Hematopoietic multipotent progenitor cell treated with erythropoietin and hydrocortisone succinate and interleukin-3 and kit ligand, for 8 days (in vitro differentiated cells): ENCODE measurements at regions not wholly inside any gene's neighbourhood (a gene's known extent, or its start where the extent isn't known, plus 50 kb on each side); places are given as distances from the start of the nearest gene placed in this dataset.

Experiments
- DNase-seq: peaks from one replicate; pipeline ENCODE4 v3.0.0-alpha.2; 2015

GRCh38 chr14:62101189-62101588 is 339.0 kb downstream of the SNAPC1 start:
- DNase-seq: no peak

DNA sequence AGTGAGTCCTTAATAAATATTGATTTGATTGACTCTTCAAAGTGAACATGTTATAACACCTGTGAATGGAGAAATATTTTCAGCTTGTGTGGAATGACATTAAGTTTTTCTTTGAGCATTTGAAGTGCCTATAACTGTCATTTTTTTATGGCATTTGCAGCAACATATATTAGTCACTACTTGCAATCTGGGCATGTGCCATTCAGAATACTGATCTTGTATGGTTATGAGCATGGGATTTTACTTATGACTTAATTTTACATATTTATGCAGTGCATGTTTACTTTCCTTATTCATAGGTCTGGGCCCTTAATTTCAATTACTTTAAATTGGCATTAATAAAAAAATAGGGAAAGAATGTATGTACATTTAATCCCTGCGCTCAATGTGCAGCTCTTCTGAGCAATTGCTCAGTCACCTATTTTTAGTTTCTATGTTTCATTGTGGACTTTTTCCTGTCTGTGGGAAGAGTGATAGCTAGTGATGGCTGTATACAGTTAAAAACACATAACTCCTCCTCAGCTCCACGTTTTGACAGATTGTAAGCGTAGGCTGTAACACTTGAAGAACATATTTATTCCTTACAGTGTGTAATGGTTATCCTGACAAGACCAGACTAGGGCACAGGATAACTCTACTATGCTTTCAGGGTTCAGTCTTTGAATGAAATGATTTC is 339.6 kb downstream of the SNAPC1 start:
- DNase-seq: no peak

GRCh38 chr14:62102349-62102725 is 340.1 kb downstream of the SNAPC1 start:
- DNase-seq: no peak

DNA sequence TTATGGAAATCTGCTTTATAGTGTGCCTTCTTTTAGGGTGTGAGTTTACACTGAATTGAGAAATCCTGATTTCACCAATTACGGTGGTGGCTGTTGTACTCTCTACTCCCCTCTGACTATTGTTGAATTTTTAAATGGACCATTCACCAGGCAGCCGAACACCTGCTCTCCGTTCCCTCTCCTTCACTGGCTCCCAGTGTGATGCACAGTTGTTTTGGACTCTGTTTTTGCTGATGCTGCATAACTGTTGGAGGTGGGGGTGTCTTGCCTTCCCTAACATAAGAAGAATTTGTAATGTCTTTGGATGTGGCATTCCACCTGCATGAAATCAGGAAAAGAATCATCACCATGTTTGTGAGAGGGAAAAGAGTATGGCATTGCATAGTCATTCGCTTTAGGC is 341.2 kb downstream of the SNAPC1 start:
- DNase-seq: no peak

DNA sequence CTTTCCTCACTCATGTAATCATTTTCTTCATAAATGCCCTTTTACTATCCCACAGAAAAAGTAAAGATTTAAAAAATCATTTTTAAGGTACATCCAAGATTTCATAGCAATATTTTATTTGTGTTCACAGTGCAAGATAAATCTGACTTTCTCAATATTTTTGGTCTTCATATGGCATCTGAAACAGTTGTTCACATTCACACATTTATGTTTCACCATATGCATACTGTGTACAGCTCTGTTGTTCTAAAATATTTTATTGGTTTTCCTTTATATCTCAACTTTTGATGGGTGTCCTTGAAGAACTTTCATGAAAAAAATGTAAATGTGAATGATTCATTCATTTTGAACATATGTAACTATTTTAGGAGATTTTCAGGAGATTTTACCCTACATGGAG is 348.7 kb downstream of the SNAPC1 start:
- no peak for DNase-seq

DNA sequence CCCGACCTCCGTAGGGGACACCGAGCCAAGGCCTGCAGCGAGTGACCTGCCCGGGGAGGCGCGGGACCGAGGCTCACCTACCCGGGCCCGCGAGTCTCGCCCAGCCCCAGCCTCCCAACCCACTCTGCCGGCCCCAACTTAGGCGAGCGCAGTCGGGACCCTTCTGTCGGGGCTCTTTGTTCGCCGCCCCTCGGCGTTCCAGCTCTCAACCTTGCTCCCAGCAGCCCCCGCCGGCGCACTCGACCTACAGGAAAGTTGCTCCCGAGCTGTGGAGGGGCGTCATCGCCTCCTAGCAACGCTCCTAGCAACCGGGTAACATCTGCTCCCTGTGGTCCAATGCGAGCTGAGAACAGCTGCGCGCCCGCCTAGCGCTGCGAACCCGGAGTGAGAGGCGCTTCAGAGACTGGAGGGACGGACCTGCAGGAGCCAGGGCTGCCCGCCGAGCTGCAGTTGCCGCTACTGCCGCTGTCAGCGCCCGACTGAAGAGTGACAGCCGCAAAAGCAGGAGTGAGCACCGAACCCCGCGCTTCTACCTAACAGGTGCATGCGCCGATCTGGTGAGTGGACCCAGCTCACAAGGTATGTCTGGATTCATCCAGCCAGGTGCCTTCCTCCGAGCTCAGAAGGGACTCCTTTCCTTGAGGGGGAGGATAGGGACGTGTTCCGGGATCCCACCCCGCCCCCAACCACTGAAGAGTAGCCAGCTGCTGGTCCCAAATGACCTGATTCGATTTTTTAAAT is 355.0 kb downstream of the SNAPC1 start:
- DNase-seq: peak; percentile 10

GRCh38 chr14:62117751-62118105 is 355.5 kb downstream of the SNAPC1 start:
- DNase-seq: no peak

DNA sequence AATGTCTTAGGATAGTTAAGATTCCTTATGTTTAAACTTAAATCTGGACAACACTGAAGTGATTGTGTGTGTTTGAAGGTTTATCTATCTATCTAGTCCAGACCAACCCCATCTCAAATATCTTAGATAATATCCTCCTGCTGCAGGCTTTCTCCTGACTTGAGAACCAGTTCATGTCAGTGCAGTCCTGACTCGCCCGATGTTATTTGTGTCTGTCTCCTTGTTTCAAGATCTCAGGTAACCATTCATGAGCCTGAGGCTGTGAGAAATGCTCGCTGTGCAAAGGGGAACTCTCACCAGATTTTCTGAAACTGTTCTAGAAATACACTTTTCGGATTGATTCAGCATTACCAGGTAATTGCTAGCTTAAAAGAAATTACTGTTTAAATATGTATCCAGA is 356.2 kb downstream of the SNAPC1 start:
- DNase-seq: no peak

- DNase-seq: no peak
Measured at GRCh38 chr14:62118871-62119270, 356.7 kb downstream of the SNAPC1 start.

DNA sequence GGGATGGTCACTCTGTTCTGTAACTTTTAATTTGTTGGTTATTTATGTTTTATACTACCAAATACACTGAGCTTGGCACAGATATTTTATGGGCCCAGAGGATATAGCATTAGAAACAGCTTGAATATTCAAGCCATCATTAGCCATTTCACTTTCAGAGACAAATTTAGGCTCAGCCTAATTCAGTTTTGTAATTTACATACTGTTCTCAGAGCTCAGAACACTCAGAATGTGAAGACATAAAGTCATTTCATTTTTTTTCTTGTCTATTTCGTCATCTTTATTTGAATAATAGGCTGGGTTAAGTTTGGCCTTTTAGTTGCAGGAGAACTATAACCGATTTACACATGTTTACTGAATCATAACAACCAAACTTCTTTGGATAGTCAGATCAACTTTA is 361.7 kb downstream of the SNAPC1 start:
- DNase-seq: no peak

GRCh38 chr14:62125793-62126192 is 363.6 kb downstream of the SNAPC1 start:
- DNase-seq: no peak

DNA sequence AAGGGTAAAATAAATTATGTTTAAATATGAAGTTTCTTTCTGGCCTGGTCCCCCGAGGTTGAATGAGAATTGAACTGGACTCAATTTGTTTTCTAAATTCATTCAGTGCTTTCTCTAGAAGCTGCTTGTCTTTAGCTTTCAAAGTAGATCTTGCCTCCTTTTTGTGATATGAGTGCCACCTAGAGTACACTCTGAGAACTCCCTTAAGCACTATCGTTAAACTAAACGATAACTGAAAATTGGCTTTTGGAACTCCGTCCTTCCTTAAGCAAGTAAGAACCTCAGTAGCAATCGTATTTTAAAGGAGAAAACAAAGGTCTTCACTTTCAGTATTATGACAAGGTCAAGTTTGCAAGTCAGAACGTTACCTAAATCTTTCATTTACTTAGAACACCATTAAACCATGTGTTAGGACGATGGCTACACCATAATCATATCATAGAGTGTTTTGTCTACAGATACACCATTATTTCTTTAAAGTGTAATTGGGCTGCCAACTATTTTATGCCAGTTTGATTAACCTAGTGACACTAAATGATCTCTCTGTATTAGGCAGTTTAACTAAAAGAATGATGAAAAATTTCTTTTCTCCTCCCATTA is 364.8 kb downstream of the SNAPC1 start:
- DNase-seq: peak; percentile 51

- no peak for DNase-seq
Measured at GRCh38 chr14:62130441-62130840, 368.2 kb downstream of the SNAPC1 start.

DNA sequence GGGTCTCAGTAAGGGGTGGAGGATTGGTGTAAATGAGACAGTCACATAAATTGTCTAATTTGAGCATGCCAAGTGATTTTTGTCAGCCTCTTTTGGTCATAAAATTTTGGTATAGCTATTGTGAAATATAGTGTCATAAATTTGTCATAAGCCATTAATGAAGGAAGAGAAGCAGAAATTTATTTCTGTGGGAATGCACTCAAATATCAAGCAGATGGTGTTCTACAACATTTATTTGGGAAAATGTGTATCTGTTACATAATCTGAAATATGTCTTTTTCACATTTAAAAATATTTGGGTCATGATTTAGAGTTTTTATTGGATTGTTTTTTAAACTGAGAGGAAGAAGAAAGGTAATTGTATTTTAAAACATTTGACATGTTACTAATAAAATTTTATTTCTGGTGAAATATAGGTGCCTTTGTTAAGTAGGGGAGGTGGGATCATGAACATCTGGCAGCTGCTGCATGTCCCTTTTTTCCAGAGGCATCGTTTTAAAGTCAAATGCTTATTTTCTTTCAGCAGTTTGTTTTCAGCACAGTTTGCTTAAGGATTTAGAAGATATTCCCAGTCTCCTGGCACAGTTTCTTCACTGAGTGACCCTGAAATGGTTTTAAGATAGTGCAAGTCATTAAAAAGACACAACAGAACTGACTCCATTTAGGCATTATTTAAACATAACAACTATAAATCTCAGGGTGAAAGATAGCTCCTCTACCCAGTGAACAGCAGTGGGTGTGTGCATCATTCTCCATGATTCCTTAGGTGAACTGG is 371.7 kb downstream of the SNAPC1 start:
- DNase-seq: no peak

- no peak for DNase-seq
Measured at GRCh38 chr14:62138593-62138992, 376.4 kb downstream of the SNAPC1 start.

GRCh38 chr14:62141139-62141538 is 378.9 kb downstream of the SNAPC1 start:
- DNase-seq: no peak

- no peak for DNase-seq
Measured at GRCh38 chr14:62143245-62143644, 381.0 kb downstream of the SNAPC1 start.

DNA sequence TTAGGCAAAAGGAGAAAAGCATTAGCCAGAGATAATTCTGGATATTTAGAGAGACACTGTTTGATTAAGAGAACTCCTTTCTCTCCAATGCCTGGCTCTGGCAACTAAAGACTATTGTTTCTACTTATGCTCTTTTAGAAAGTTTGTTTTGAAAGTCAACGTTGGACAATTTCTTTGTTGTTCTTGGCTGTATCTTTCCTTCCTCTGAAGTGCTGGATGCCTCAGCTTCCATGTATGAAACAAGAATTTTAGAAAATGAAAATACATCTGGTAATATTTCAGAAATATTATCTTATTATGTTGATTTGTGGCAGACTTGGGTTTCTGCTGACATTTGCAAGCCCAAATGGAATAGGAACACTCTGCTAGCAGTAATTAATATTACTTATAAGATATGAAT is 382.6 kb downstream of the SNAPC1 start:
- DNase-seq: no peak

- no peak for DNase-seq
Measured at GRCh38 chr14:62146030-62146429, 383.8 kb downstream of the SNAPC1 start.

GRCh38 chr14:62156052-62156451 is 393.8 kb downstream of the SNAPC1 start:
- DNase-seq: no peak

- peak; percentile 65 for DNase-seq
Measured at GRCh38 chr14:62158779-62159178, 396.6 kb downstream of the SNAPC1 start.

GRCh38 chr14:62159314-62159713 is 397.1 kb downstream of the SNAPC1 start:
- no peak for DNase-seq

DNA sequence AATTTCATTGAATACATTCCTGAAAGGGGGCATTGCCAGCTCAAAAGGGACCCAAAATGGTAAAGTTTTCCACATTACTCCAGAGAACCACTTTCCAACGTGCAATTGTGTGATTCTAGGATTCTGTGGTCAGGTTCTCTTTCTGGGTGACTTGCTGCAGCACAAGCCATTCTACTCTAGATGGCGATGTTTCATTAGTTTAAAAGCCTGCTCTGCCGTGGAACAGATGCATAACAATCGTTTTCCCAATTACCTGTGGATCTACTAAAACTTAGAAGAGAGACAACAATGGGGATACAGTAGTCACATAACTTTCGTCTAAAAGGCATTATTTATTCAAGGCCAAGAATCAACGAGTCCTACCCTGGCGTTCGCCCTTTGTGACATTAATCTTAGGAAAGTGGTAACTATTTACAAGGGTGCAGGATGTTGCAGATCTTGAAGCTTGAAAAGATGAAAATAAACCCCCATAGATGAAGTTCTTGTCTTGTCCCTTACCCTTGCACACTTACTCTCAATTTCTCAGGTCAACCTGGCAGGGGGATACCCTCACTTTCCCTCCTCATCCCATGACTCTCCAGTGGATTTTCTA is 400.9 kb downstream of the SNAPC1 start:
- peak; percentile 49 for DNase-seq
